ENCODE measurements at regions not wholly inside any gene's neighbourhood (a gene's known extent, or its start where the extent isn't known, plus 50 kb on each side); places are given as distances from the start of the nearest gene placed in this dataset.

DNA sequence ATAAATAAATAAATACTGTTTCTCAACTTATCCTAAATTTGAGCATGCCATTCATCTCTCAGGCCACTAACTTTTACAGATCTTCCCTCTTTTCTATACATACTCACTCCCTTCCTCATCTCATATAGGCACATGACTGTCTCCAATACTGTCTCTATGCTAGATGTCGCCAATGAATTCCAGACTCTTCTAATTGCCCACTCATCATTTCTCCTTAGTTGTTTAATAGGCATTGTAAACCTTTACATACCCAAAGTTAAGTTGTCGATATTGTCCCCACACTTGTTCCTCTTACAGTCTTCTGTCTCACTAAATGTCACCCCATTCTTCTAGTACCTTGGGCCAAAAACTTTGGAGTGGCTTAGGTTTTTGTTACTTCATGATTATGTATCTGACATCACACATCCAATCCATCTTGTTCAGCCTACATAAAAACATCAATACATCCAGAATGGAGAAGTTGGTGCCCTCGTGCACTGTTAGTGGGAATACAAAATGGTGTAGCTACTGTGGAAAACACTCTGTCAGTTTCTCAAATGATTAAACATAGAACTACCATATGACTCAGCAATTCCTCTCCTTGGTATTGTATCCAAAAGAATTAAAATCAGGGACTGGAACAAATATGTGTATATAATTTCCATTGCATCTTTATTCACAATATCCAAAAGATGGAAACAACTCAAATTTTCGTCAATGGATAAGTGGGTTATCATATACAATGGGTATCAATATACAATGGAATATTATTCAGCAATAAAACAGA, 935.1 kb downstream of the SLC4A3 start:
- WGBS (ENCODE audit: insufficient coverage, low coverage, missing lambda C conversion rate), result 0% methylated on average over 4 of the region's 4 CpGs
- in situ Hi-C loops (cut with MboI) (no loop called here), intact Hi-C loops (cut with micrococcal nuclease) (no loop called here)
- Histone ChIP-seq H3K27me3 (ENCODE audit: control insufficient read depth in 2 of 2, insufficient read depth in 2 of 2, low read length in 2 of 2) (no peaks in the 10 kb centered on the region), H3K9me3 (replicated peaks; ENCODE audit: control insufficient read depth, insufficient read depth, low read depth, low read length) (no peaks in the 10 kb centered on the region), H3K9me1 (ENCODE audit: control insufficient read depth, insufficient read depth, low read length) (no peaks in the 10 kb centered on the region), H3K79me2 (ENCODE audit: control insufficient read depth, insufficient read depth, low read length) (no peaks in the 10 kb centered on the region), H3K36me3 (ENCODE audit: control insufficient read depth, insufficient read depth, low read length) (no peaks in the 10 kb centered on the region), H2AFZ (ENCODE audit: low read depth, low read length) (no peak overlapping the region), H4K20me1 (replicated peaks; ENCODE audit: control insufficient read depth, insufficient read depth, low read length) (no peaks in the 10 kb centered on the region), H3K4me2 (ENCODE audit: insufficient read depth, low read length) (no peak overlapping the region), H3K4me3 (no peak overlapping the region), H3K4me1 (replicated peaks in 1 of 2; ENCODE audit: control insufficient read depth in 2 of 2, insufficient read depth in 2 of 2, low read length in 2 of 2) (no peaks in the 10 kb centered on the region), H3K27ac (ENCODE audit: extremely low read depth, low read depth, low read length) (no peak overlapping the region), H3K9ac (ENCODE audit: insufficient read depth in 1 of 2, low read depth in 2 of 2, low read length in 2 of 2) (no peak overlapping the region)
- BruUV-seq (replicated peaks), result no TSS peak
- ChIA-PET POLR2A (no interaction called here), CTCF (ENCODE audit: low intra/inter-chr PET ratio) (no interaction called here)
- DNase-seq (ENCODE audit: extremely low read depth in 1 of 4, low spot score in 3 of 4) (no peak), FAIRE-seq (no peak), ATAC-seq (no peak)
- TF ChIP-seq HMGN3 (IDR thresholded peaks at IDR 0.05; ENCODE audit: borderline replicate concordance, extremely low read depth, insufficient read length, low read depth, low read length) (no peak), GTF2A2 (tag; IDR thresholded peaks at IDR 0.05) (no peak), TFAM (CRISPR knock-in tag; conservative IDR thresholded peaks at IDR 0.05) (no peak), DACH1 (IDR thresholded peaks at IDR 0.05; ENCODE audit: partially characterized antibody) (no peak), ZNF589 (CRISPR knock-in tag; IDR thresholded peaks at IDR 0.05; ENCODE audit: low read depth) (no peak), EP300 (IDR thresholded peaks at IDR 0.05; ENCODE audit: low read length) (no peak)

GRCh38 chr2:220568296-220568695, 940.9 kb downstream of the SLC4A3 start:
- WGBS (ENCODE audit: insufficient coverage, low coverage, missing lambda C conversion rate), result 1% methylated on average over 8 of the region's 8 CpGs
- DNase-seq (ENCODE audit: extremely low read depth in 1 of 4, low spot score in 3 of 4) (no peak), ATAC-seq (no peak), FAIRE-seq (no peak)
- ChIA-PET CTCF (ENCODE audit: low intra/inter-chr PET ratio) (no interaction called here), POLR2A (no interaction called here)
- no peak overlapping the region for H2AFZ ChIP-seq (ENCODE audit: low read depth, low read length)
- BruUV-seq (replicated peaks), result no TSS peak
- H3K4me2 ChIP-seq (ENCODE audit: insufficient read depth, low read length), result no peak overlapping the region
- H3K9ac ChIP-seq (ENCODE audit: insufficient read depth in 1 of 2, low read depth in 2 of 2, low read length in 2 of 2), result no peak overlapping the region
- intact Hi-C loops (cut with micrococcal nuclease), result no loop called here
- H3K4me3 ChIP-seq, result no peak overlapping the region
- H3K27me3 ChIP-seq (ENCODE audit: control insufficient read depth in 2 of 2, insufficient read depth in 2 of 2, low read length in 2 of 2), result no peaks in the 10 kb centered on the region
- H3K36me3 ChIP-seq (ENCODE audit: control insufficient read depth, insufficient read depth, low read length), result no peaks in the 10 kb centered on the region
- no peaks in the 10 kb centered on the region for H4K20me1 ChIP-seq (replicated peaks; ENCODE audit: control insufficient read depth, insufficient read depth, low read length)
- no peaks in the 10 kb centered on the region for H3K4me1 ChIP-seq (replicated peaks in 1 of 2; ENCODE audit: control insufficient read depth in 2 of 2, insufficient read depth in 2 of 2, low read length in 2 of 2)
- no peak for TF ChIP-seq SNIP1 (IDR thresholded peaks at IDR 0.05; ENCODE audit: low read depth)
- no peak for TF ChIP-seq ADNP (tag; IDR thresholded peaks at IDR 0.05)
- TF ChIP-seq SRSF9 (IDR thresholded peaks at IDR 0.05; ENCODE audit: borderline replicate concordance, low read depth, low read length), result no peak
- TF ChIP-seq CBX5 (IDR thresholded peaks at IDR 0.05; ENCODE audit: borderline replicate concordance, low read depth), result no peak
- TF ChIP-seq YBX1 (IDR thresholded peaks at IDR 0.05), result no peak
- TF ChIP-seq NFRKB (IDR thresholded peaks at IDR 0.05; ENCODE audit: low read depth), result no peak
- TF ChIP-seq BHLHE40 (IDR thresholded peaks at IDR 0.05; ENCODE audit: low read length), result no peak
- no peak for TF ChIP-seq GATAD2B (IDR thresholded peaks at IDR 0.05; ENCODE audit: borderline replicate concordance)
- no peak for TF ChIP-seq MLLT1 (IDR thresholded peaks at IDR 0.05)
- TF ChIP-seq ZNF778 (CRISPR knock-in tag; IDR thresholded peaks at IDR 0.05), result no peak
- no peaks in the 10 kb centered on the region for H3K9me3 ChIP-seq (replicated peaks; ENCODE audit: control insufficient read depth, insufficient read depth, low read depth, low read length)
- H3K27ac ChIP-seq (ENCODE audit: extremely low read depth, low read depth, low read length), result no peak overlapping the region
- H3K79me2 ChIP-seq (ENCODE audit: control insufficient read depth, insufficient read depth, low read length), result no peaks in the 10 kb centered on the region
- H3K9me1 ChIP-seq (ENCODE audit: control insufficient read depth, insufficient read depth, low read length), result no peaks in the 10 kb centered on the region
- in situ Hi-C loops (cut with MboI), result no loop called here

Measured in K562 (cell line).